ENCODE measurements at regions not wholly inside any gene's neighbourhood (a gene's known extent, or its start where the extent isn't known, plus 50 kb on each side); places are given as distances from the start of the nearest gene placed in this dataset.

GRCh38 chr3:148534089-148534988 lies 163.4 kb upstream of the AGTR1 start:
- Mint-ChIP-seq H3K4me3 (ENCODE audit: unreplicated experiment) (no peak overlapping the region), H3K36me3 (ENCODE audit: low read depth) (no peaks in the 10 kb centered on the region), H3K9me3 (ENCODE audit: low read depth) (no peaks in the 10 kb centered on the region), H3K27me3 (ENCODE audit: low read depth) (no peaks in the 10 kb centered on the region), H3K27ac (ENCODE audit: unreplicated experiment) (no peak overlapping the region), H3K4me1 (ENCODE audit: low read depth) (peaks cover 5% of the 10 kb centered on the region)
- no peak for DNase-seq (ENCODE audit: low spot score)
- no peak for TF ChIP-seq CTCF (IDR thresholded peaks at IDR 0.05)

GRCh38 chr3:148535001-148535400 lies 162.7 kb upstream of the AGTR1 start:
- Mint-ChIP-seq H3K9me3 (ENCODE audit: low read depth) (no peaks in the 10 kb centered on the region), H3K27ac (ENCODE audit: unreplicated experiment) (no peak overlapping the region), H3K4me3 (ENCODE audit: unreplicated experiment) (no peak overlapping the region), H3K27me3 (ENCODE audit: low read depth) (no peaks in the 10 kb centered on the region), H3K36me3 (ENCODE audit: low read depth) (no peaks in the 10 kb centered on the region), H3K4me1 (ENCODE audit: low read depth) (no peaks in the 10 kb centered on the region)
- DNase-seq (ENCODE audit: low spot score): no peak
- no peak for TF ChIP-seq CTCF (IDR thresholded peaks at IDR 0.05)

- no peaks in the 10 kb centered on the region for H3K27me3 Mint-ChIP-seq (ENCODE audit: low read depth)
- H3K9me3 Mint-ChIP-seq (ENCODE audit: low read depth): no peaks in the 10 kb centered on the region
- H3K4me1 Mint-ChIP-seq (ENCODE audit: low read depth): no peaks in the 10 kb centered on the region
- H3K4me3 Mint-ChIP-seq (ENCODE audit: unreplicated experiment): no peak overlapping the region
- no peak for TF ChIP-seq CTCF (IDR thresholded peaks at IDR 0.05)
- no peaks in the 10 kb centered on the region for H3K36me3 Mint-ChIP-seq (ENCODE audit: low read depth)
- DNase-seq (ENCODE audit: low spot score): no peak
- no peak overlapping the region for H3K27ac Mint-ChIP-seq (ENCODE audit: unreplicated experiment)
Measured at GRCh38 chr3:148540266-148540665, 157.4 kb upstream of the AGTR1 start.

- Mint-ChIP-seq H3K27me3 (ENCODE audit: low read depth) (no peaks in the 10 kb centered on the region), H3K27ac (ENCODE audit: unreplicated experiment) (no peak overlapping the region), H3K36me3 (ENCODE audit: low read depth) (no peaks in the 10 kb centered on the region), H3K4me3 (ENCODE audit: unreplicated experiment) (no peak overlapping the region), H3K4me1 (ENCODE audit: low read depth) (no peaks in the 10 kb centered on the region), H3K9me3 (ENCODE audit: low read depth) (no peaks in the 10 kb centered on the region)
- no peak for TF ChIP-seq CTCF (IDR thresholded peaks at IDR 0.05)
- DNase-seq (ENCODE audit: low spot score): no peak
Measured at GRCh38 chr3:148540851-148541250, 156.9 kb upstream of the AGTR1 start.

GRCh38 chr3:148546959-148547358 lies 150.7 kb upstream of the AGTR1 start:
- no peaks in the 10 kb centered on the region for H3K36me3 Mint-ChIP-seq (ENCODE audit: low read depth)
- no peak for TF ChIP-seq CTCF (IDR thresholded peaks at IDR 0.05)
- no peak for DNase-seq (ENCODE audit: low spot score)
- H3K4me3 Mint-ChIP-seq (ENCODE audit: unreplicated experiment): no peak overlapping the region
- H3K27ac Mint-ChIP-seq (ENCODE audit: unreplicated experiment): no peak overlapping the region
- H3K9me3 Mint-ChIP-seq (ENCODE audit: low read depth): peaks cover 2% of the 10 kb centered on the region
- H3K27me3 Mint-ChIP-seq (ENCODE audit: low read depth): no peaks in the 10 kb centered on the region
- H3K4me1 Mint-ChIP-seq (ENCODE audit: low read depth): no peaks in the 10 kb centered on the region

All from chondrocyte (in vitro differentiated cells).